GM18498 (cell line): ENCODE measurements at regions not wholly inside any gene's neighbourhood (a gene's known extent, or its start where the extent isn't known, plus 50 kb on each side); places are given as distances from the start of the nearest gene placed in this dataset.
A peak's percentile ranks its signal among the peaks of the same experiment; 100 is the strongest.

Source experiments
- ATAC-seq: cut with Tn5 transposase; IDR thresholded peaks from one replicate; pipeline ENCODE4 v1.9.1; 2021; ENCODE audit warnings: mild to moderate bottlenecking, moderate library complexity; ENCODE audit not compliant: unreplicated experiment

GRCh38 chr4:4641661-4642495, 100.0 kb upstream of the STX18 start:
- ATAC-seq: no peak

DNA sequence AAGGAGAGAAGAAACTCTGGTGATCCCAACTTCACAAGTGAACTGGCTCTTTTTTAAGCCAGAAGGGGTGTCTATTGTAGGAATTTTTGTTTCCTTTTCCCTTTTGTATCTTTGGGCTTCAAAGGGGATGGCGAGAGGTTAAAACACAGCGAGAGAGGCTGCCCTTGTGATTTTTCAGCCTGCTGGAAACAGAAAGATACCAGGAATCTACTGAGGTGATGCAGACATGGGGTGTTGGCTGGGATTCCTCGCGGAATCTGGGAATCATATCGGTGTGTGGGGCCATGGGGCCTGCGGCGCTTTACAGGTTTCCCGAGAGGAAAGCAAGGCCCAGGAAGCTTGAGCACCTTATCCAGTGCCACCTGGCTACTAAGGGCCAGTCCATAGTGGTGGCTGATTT, 99.4 kb upstream of the STX18 start:
- no peak for ATAC-seq

DNA sequence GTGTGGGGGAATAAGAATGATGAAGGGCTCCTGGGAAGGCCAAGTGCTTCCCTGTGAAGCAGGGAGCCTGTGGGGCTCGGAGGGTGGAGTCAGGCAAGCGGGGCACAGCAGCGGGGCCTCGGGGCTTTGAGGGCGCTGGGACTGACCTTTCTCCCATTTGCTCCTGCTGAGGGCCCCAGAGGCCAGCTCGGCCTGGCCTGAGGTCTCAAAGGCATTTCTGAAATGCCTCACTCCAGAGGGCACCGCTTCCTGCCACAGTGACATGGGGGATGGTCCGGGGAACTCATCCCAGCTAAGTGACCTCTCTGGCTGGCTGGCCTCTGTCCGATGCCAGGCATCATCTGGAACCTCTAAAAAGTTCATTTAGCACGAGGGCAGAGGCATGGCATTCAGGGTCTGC, 98.8 kb upstream of the STX18 start:
- no peak for ATAC-seq

DNA sequence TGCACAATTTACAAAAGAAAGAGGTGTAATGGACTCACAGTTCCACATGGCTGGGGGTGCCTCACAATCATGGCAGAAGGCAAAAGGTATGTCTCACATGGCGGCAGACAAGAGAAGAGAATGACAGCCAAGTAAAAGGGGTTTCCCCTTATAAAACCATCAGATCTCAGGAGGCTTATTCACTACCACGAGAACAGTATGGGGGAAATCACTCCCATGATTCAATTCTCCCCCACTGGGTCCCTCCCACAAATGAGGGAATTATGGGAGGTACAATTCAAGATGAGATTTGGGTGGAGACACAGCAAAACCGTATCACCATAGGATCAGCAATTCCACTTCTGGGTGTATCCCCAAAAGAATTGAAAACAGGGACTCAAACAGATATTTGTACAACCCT, 97.5 kb upstream of the STX18 start:
- no peak for ATAC-seq

DNA sequence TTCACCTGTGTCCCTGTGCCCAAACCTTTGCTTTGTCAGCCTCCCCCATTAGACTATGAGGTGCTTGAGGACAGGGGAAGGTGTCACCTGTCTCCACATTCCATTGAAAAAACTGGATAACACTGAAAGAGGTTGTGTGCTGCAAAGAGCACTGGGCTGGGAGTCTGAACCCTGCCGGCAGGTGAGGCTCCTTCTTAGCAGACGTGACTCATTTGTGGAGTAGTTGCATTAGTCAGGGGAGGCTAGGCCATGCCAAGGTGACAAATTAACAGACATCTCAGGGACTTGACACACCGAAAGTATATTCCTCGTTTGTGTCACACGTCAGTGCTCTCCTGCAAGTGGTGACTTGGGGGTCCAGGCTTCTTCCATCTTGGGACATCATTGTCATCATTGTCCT, 95.9 kb upstream of the STX18 start:
- ATAC-seq: no peak

DNA sequence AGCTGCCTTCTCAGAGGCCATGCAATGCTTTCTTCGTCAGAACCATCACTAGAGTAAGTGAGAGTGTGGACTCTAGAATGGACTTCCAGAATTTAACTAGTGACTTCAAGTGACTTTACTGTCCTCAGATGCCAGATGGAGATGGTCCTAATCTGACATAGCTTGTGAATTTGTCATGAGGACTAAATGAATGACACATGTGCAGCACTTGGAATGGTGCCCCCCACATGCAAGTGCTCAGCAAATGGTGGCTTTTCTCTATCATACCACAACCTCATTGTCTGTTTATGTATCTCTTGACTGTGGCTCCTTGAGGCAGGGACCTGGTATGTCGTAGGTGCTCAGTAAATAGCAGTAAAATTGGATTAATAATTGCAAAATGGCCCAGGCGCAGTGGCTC, 91.6 kb upstream of the STX18 start:
- ATAC-seq: no peak

DNA sequence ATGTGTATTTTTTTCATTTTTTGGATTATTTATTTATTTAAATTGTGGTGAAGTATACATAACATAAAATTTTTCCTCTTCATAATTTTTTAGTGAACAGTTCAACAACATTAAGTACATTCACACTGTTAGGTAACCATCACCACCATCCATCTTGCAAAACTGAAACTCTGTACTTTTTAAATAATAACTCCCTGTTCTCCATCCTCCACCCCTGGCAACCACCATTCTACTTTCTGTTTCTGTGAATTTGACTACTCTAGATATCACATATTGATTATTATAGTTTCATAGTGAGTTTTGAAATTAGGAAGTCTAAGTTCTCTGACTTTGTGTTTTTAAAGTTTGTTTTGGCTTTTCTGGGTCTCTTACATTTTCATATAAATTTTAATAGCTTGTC, 89.3 kb upstream of the STX18 start:
- ATAC-seq: peak; percentile 99

DNA sequence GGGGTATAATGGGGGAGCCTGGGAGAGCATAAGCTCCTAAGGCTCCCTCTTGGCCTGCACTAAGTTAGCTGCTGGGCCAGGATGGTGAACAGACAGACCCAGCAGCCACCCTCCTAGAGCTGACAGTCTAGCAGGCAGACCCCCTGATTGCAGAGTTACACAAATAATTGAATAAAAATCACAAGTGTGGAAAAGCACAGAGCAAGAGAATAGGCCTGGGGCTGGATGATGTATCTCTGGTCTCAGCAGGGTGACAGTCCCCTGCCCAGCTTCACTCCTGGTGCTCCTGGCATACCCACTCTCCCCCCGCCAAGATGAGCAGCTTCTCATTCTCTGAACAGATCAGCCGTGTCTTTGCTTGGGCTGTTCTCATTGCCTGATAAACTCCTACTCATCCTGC, 86.1 kb upstream of the STX18 start:
- no peak for ATAC-seq

DNA sequence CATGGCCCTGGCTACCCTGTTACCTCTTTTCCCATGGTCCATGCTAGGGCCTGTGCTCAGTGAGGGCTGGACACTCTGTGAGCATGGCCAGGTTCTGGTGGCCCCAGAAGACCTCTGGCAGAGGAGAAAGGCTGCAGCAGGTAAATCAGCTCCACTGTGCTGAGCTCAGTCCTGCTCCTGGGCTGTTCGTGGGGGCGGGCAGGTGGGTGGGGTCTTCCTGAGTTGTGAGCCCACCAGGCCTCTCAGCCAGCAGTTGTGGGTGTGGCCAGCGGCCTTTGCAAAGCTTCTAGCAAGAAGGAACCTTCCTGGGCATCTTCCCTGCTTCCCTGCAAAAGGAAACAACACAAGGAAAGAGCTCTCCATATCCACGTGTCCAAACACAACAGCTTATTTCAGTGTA, 85.3 kb upstream of the STX18 start:
- ATAC-seq: no peak

GRCh38 chr4:4625488-4625887, 83.6 kb upstream of the STX18 start:
- ATAC-seq: no peak

DNA sequence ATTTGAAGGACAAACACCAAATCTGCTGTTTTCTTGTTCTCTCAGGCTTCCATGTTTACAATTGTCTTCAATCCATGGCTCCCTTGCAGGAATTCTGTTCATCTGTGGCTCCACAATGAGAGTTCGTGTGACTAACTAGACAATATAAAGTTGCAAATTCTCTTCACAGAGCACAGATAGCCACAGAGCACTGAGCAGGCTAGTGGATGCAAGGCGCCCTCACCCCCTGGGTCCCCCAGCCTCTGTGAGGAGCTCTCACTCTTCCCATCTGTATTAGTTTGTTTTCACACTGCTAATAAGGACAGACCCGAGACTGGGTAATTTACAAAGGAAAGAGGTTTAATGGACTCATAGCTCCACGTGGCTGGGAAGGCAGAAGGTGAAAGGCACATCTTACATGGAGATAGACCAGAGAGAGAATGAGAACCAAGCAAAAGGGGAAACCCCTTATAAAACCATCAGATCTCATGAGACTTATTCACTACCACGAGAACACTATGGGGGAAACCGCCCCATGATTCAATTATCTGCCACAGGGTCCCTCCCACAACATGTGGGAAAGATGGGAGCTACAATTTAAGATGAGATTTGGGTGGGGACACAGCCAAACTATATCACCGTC, 82.5 kb upstream of the STX18 start:
- ATAC-seq: no peak

DNA sequence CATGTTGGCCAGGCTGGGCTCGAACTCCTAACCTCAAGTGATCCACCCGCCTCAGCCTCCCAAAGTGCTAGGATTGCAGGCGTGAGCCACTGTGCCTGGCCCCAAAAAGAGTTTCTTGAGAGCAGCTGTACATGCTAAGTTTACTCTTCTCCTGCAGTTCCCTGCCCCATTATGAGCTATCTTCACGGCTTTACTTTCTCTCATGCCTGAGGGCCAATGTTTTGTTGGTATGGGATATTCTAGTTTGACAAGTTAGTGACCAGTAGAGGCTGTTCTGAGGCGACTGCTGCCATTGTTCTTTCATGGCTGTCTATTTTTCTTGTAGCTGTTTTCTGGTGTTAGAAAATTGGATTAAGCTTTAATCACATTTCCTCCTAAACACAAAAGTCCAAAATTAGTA, 78.0 kb upstream of the STX18 start:
- no peak for ATAC-seq

GRCh38 chr4:4618847-4619246, 77.0 kb upstream of the STX18 start:
- ATAC-seq: no peak

- no peak for ATAC-seq
These were observed 73.3 kb upstream of the STX18 start for GRCh38 chr4:4614925-4615678.

- no peak for ATAC-seq
These were observed 71.9 kb upstream of the STX18 start for GRCh38 chr4:4613641-4614286.

GRCh38 chr4:4613126-4613465, 71.2 kb upstream of the STX18 start:
- no peak for ATAC-seq

DNA sequence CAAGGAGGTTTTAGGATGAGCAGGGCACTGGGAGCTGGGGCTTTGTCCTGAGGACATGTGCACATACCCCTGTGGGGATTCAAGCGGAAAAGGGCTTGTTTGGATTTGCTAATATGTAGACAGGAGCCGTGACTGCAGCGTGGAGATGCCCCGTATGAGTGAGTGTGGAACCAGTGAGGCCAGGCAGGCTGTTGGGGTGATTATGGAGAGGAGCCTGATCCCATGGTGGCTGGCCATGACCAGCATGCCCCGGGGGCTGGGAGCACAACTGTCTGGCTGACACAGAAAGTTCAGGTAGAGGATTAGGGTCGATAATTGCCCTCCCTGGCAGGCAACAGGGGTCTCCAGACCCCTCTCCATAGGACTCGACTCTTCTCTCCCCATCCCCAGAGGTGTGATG, 68.8 kb upstream of the STX18 start:
- ATAC-seq: no peak

GRCh38 chr4:4609622-4610334, 67.9 kb upstream of the STX18 start:
- ATAC-seq: no peak

DNA sequence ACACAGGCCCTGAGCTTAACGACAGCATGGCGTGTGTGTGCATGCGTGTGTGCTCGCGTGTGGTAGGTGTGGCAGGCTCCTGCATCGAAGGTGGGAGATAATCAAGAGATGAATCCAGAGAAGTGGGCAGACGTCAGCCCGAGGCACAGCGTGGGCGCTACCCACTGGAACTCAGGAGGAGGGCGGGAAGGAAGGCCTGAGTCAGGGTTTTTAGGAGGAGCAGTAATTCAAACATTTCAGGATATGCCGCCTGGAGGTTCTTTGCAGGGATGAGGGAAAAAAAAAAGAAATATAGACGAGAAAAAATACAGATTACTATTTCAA, 66.3 kb upstream of the STX18 start:
- no peak for ATAC-seq

DNA sequence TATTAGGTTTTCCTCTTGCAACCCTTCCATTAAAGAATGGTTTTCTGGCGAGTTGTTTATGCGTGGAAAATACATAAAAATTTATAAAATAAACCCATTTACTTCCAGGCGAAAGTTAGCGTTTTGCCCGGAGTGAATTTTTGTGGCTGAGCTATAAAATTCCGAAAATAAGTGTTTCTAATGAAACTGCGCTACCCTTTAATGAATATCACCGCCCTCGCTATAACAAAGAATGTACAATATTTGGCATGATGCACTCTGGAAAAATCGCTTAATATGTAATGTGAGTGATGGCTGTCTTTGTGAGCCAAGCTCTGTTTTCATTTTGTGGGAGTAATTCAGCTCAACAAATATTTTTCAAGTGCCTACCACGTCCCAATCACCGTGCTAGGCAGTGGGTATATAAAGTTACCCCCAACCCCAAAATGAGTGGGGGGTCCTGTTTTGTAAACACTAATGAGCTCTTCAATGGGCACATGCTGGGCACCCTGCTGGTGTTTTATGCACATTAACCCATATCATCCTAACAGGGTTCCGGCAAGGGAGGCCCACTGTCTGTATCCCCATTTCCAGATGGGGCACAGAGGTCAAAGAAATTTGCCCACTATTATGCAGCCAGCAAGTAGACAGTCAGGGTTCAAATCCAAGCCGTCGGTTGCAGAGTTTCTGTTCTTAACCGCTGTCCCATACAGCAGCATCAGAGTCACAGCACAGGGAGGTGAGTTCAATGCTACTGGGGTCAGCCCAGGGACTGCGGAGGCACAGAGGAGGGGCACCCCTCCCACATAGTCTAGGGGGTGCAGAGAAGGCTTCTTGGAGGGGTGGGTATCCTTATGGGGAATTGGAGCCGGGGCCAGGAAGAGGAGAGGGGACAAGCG, 65.7 kb upstream of the STX18 start:
- no peak for ATAC-seq
